Keratinocyte (primary cell): ENCODE measurements at regions not wholly inside any gene's neighbourhood (a gene's known extent, or its start where the extent isn't known, plus 50 kb on each side); places are given as distances from the start of the nearest gene placed in this dataset.

Experiments
- DNase-seq: peaks from one replicate; pipeline ENCODE4 v3.0.0-alpha.2; 2011; ENCODE audit warnings: low read depth, missing footprints, low spot score
- FAIRE-seq: peaks from 2 replicates; lab custom pipeline; 2011; peaks lifted over from hg19 to GRCh38; lab: Jason Lieb, UNC
- H2AFZ ChIP-seq: 2 replicates; pipeline ENCODE4 v1.6.0; 2012; ENCODE audit warnings: low read length, control low read depth, inconsistent platforms; ENCODE audit not compliant: control insufficient read depth
- H3K27ac ChIP-seq: 2 replicates; pipeline ENCODE4 v1.5.1; 2011; ENCODE audit warnings: low read length; ENCODE audit not compliant: control insufficient read depth, insufficient read depth
- H3K27me3 ChIP-seq: 3 replicates; pipeline ENCODE4 v1.6.0; 2011; ENCODE audit warnings: low read length; ENCODE audit not compliant: control insufficient read depth, insufficient read depth; ENCODE audit errors: extremely low read depth
- H3K36me3 ChIP-seq, 2 experiments: 2 replicates in 1 of 2; 3 replicates in 1 of 2; pipeline ENCODE4 v1.5.1; 2011; ENCODE audit warnings: low read length in 2 of 2, mild to moderate bottlenecking in 1 of 2; ENCODE audit not compliant: control insufficient read depth in 2 of 2, insufficient read depth in 2 of 2; ENCODE audit errors: extremely low read depth in 1 of 2
- H3K4me1 ChIP-seq: 3 replicates; pipeline ENCODE4 v1.5.1; 2011; ENCODE audit warnings: low read length; ENCODE audit not compliant: control insufficient read depth, insufficient read depth; ENCODE audit errors: extremely low read depth
- H3K4me2 ChIP-seq: 3 replicates; pipeline ENCODE4 v1.6.0; 2011; ENCODE audit warnings: low read depth, low read length; ENCODE audit not compliant: control insufficient read depth, insufficient read depth; ENCODE audit errors: extremely low read depth
- H3K4me3 ChIP-seq, 3 experiments: fragments of 200-600 bp in 1 of 3; sonication (generic) in 1 of 3; 2 replicates in 2 of 3; 3 replicates in 1 of 3; pipeline ENCODE4 v1.5.1; 2011 to 2016; ENCODE audit warnings: low read length in 3 of 3, mild to moderate bottlenecking in 3 of 3, control low read depth in 2 of 3, inconsistent platforms in 1 of 3, low read depth in 1 of 3, mixed read lengths in 1 of 3, mixed run types in 1 of 3, moderate library complexity in 1 of 3; ENCODE audit not compliant: control insufficient read depth in 2 of 3, insufficient read depth in 2 of 3; ENCODE audit errors: extremely low read depth in 1 of 3
- H3K79me2 ChIP-seq: 2 replicates; pipeline ENCODE4 v1.6.0; 2012; ENCODE audit warnings: low read length; ENCODE audit not compliant: control insufficient read depth, insufficient read depth
- H3K9ac ChIP-seq: 3 replicates; pipeline ENCODE4 v1.6.0; 2011; ENCODE audit warnings: low read length; ENCODE audit not compliant: control insufficient read depth, insufficient read depth; ENCODE audit errors: extremely low read depth
- H3K9me1 ChIP-seq: 3 replicates; pipeline ENCODE4 v1.6.0; 2011; ENCODE audit warnings: low read length; ENCODE audit not compliant: control insufficient read depth, insufficient read depth; ENCODE audit errors: extremely low read depth
- H3K9me3 ChIP-seq: 2 replicates; pipeline ENCODE4 v1.5.1; 2012; ENCODE audit warnings: low read depth, low read length; ENCODE audit not compliant: control insufficient read depth
- H4K20me1 ChIP-seq: 3 replicates; pipeline ENCODE4 v1.6.0; 2011; ENCODE audit warnings: low read length; ENCODE audit not compliant: control insufficient read depth, insufficient read depth; ENCODE audit errors: extremely low read depth
- EZH2 ChIP-seq: IDR thresholded peaks from one replicate; pipeline ENCODE4 v1.6.1; 2012; ENCODE audit warnings: inconsistent platforms, mild to moderate bottlenecking, low read length, moderate library complexity
- dilution Hi-C: fragments of 300-500 bp; cut with MboI; formaldehyde crosslinking; loops from one replicate; pipeline ENCODE4 v1.7.0; 2020; ENCODE audit warnings: low sequenced_read_pairs; ENCODE audit not compliant: extremely low pct_ligation_motif_present
- TF ChIP-seq, protein P1 (sequence below), 3 experiments: IDR thresholded peaks in 1 of 3; conservative IDR thresholded peaks in 1 of 3; optimal IDR thresholded peaks in 1 of 3; 2 replicates in 2 of 3; 3 replicates in 1 of 3; pipeline versions ENCODE3 to v1.5.1; 2011; ENCODE audit warnings: low read length in 3 of 3, mild to moderate bottlenecking in 3 of 3, moderate library complexity in 2 of 3, control low read depth in 1 of 3, inconsistent platforms in 1 of 3; ENCODE audit not compliant: insufficient read depth in 2 of 3; ENCODE audit errors: extremely low read depth in 1 of 3

DNA sequence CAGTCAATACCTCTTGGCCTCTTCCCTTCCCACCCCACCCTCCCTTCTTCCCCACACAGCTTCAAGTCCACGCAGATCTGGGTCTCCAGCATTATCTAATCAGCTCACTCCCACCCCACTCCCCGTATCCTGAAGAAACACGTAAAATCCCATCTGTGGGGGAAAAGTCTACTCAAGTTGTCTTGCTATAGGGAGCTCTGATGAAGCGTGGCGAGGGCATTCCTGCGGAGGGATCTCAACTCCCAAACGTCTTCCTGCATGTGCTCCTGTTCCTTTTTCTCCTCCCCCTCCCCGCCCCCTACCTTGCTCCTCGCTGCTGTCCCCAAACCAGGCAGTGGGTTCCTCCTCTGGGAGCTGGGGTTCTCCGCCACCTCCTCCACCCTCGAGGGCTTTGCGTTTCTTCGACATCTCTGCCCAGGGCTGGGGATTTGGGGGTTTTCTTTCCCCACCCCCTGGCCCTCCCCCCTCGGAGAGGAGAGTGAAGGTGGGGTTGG lies 181.8 kb downstream of the TBXT start:
- H3K27ac ChIP-seq, result no peak overlapping the region
- no peak for DNase-seq
- no peak overlapping the region for H3K4me3 ChIP-seq
- no peak overlapping the region for H2AFZ ChIP-seq
- peaks cover 25% of the 10 kb centered on the region for H3K27me3 ChIP-seq
- H3K79me2 ChIP-seq, result no peaks in the 10 kb centered on the region
- no peaks in the 10 kb centered on the region for H3K36me3 ChIP-seq
- dilution Hi-C loops, result no loop called here
- no peaks in the 10 kb centered on the region for H4K20me1 ChIP-seq
- no peaks in the 10 kb centered on the region for H3K9me3 ChIP-seq
- no peak for FAIRE-seq
- no peak overlapping the region for H3K4me2 ChIP-seq
- H3K9me1 ChIP-seq, result no peaks in the 10 kb centered on the region
- no peaks in the 10 kb centered on the region for H3K4me1 ChIP-seq
- TF ChIP-seq, protein P1, sequence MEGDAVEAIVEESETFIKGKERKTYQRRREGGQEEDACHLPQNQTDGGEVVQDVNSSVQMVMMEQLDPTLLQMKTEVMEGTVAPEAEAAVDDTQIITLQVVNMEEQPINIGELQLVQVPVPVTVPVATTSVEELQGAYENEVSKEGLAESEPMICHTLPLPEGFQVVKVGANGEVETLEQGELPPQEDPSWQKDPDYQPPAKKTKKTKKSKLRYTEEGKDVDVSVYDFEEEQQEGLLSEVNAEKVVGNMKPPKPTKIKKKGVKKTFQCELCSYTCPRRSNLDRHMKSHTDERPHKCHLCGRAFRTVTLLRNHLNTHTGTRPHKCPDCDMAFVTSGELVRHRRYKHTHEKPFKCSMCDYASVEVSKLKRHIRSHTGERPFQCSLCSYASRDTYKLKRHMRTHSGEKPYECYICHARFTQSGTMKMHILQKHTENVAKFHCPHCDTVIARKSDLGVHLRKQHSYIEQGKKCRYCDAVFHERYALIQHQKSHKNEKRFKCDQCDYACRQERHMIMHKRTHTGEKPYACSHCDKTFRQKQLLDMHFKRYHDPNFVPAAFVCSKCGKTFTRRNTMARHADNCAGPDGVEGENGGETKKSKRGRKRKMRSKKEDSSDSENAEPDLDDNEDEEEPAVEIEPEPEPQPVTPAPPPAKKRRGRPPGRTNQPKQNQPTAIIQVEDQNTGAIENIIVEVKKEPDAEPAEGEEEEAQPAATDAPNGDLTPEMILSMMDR (optimal IDR thresholded peaks at IDR 0.05 in 1 of 3, IDR thresholded peaks at IDR 0.05 in 1 of 3, conservative IDR thresholded peaks at IDR 0.05 in 1 of 3; ENCODE audit: extremely low read depth in 1 of 3, insufficient read depth in 2 of 3, low read length in 3 of 3), result no peak
- no peak for TF ChIP-seq EZH2
- no peak overlapping the region for H3K9ac ChIP-seq

DNA sequence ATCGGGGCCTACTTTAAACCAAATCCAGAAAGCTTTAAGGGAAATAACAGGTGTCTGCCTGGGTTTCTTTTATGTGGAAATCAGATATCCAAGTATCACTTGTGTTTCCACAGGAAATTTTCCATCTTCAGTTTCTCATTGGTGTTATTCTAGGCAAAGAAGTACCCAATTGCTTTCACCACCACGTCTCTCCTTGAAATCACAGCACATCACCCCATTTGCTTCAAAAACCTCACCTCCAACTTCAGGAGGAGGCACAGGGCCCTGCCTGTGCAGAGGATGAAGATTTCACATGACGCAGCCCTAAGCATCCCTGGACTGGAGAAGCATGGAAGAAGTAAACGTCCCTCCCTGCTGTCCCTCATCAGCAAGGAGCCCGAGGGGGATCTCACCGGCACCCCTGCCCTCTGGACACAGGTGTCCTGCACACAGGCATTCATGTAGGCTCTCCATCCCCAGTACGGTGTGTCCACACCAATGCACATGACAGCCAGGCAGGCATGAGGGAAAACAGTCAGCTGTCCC lies 182.3 kb downstream of the TBXT start:
- H3K9me3 ChIP-seq, result no peaks in the 10 kb centered on the region
- H4K20me1 ChIP-seq, result no peaks in the 10 kb centered on the region
- H3K79me2 ChIP-seq, result no peaks in the 10 kb centered on the region
- TF ChIP-seq EZH2, result no peak
- TF ChIP-seq, protein P1 (optimal IDR thresholded peaks at IDR 0.05 in 1 of 3, IDR thresholded peaks at IDR 0.05 in 1 of 3, conservative IDR thresholded peaks at IDR 0.05 in 1 of 3; ENCODE audit: extremely low read depth in 1 of 3, insufficient read depth in 2 of 3, low read length in 3 of 3), result no peak
- FAIRE-seq (no peak), DNase-seq (no peak)
- peaks cover 25% of the 10 kb centered on the region for H3K27me3 ChIP-seq
- H3K9me1 ChIP-seq, result no peaks in the 10 kb centered on the region
- no peaks in the 10 kb centered on the region for H3K4me1 ChIP-seq
- H3K4me3 ChIP-seq, result no peak overlapping the region
- no peak overlapping the region for H3K9ac ChIP-seq
- H3K27ac ChIP-seq, result no peak overlapping the region
- dilution Hi-C loops, result no loop called here
- H3K36me3 ChIP-seq, result no peaks in the 10 kb centered on the region
- H2AFZ ChIP-seq, result no peak overlapping the region
- no peak overlapping the region for H3K4me2 ChIP-seq
